HG03025 (cell line): ENCODE measurements at regions not wholly inside any gene's neighbourhood (a gene's known extent, or its start where the extent isn't known, plus 50 kb on each side); places are given as distances from the start of the nearest gene placed in this dataset.
"Not testable (repeated sequence)": the region's sequence is repeated elsewhere in the genome, so short reads cannot be mapped to it uniquely, and the experiment has no call there.

Source experiments
- ATAC-seq: cut with Tn5 transposase; IDR thresholded peaks from one replicate; pipeline ENCODE4 v1.9.1; 2021; ENCODE audit warnings: mild to moderate bottlenecking, moderate library complexity; ENCODE audit not compliant: unreplicated experiment, low FRiP score

- no peak for ATAC-seq
These were observed 1766.1 kb upstream of the C9orf72 start for GRCh38 chr9:29339387-29339786.

GRCh38 chr9:29348999-29349398, 1775.7 kb upstream of the C9orf72 start:
- ATAC-seq, result no peak

GRCh38 chr9:29389421-29389820, 1816.1 kb upstream of the C9orf72 start:
- ATAC-seq, result no peak

- no peak for ATAC-seq
These were observed 1817.6 kb upstream of the C9orf72 start for GRCh38 chr9:29390859-29391258.

- ATAC-seq, result no peak
These were observed 1819.8 kb upstream of the C9orf72 start for GRCh38 chr9:29393064-29393463.

GRCh38 chr9:29394855-29395254, 1821.6 kb upstream of the C9orf72 start:
- ATAC-seq, result no peak

- no peak for ATAC-seq
These were observed 1823.9 kb upstream of the C9orf72 start for GRCh38 chr9:29397148-29397547.

GRCh38 chr9:29416204-29416603, 1842.9 kb upstream of the C9orf72 start:
- ATAC-seq, result no peak

- ATAC-seq, result no peak
These were observed 1849.2 kb upstream of the C9orf72 start for GRCh38 chr9:29422438-29422837.

- ATAC-seq, result no peak
These were observed 1858.9 kb upstream of the C9orf72 start for GRCh38 chr9:29432191-29432590.

GRCh38 chr9:29432656-29433055, 1859.4 kb upstream of the C9orf72 start:
- not testable (repeated sequence) for ATAC-seq

GRCh38 chr9:29435368-29435767, 1862.1 kb upstream of the C9orf72 start:
- no peak for ATAC-seq

GRCh38 chr9:29437526-29437925, 1864.2 kb upstream of the C9orf72 start:
- ATAC-seq, result no peak

GRCh38 chr9:29439961-29440360, 1866.7 kb upstream of the C9orf72 start:
- ATAC-seq, result no peak

GRCh38 chr9:29440449-29440848, 1867.2 kb upstream of the C9orf72 start:
- no peak for ATAC-seq

- ATAC-seq, result no peak
These were observed 1872.5 kb upstream of the C9orf72 start for GRCh38 chr9:29445751-29446150.

- ATAC-seq, result no peak
These were observed 1876.0 kb upstream of the C9orf72 start for GRCh38 chr9:29449306-29449705.

GRCh38 chr9:29450343-29450875, 1877.1 kb upstream of the C9orf72 start:
- ATAC-seq, result not testable (repeated sequence)

GRCh38 chr9:29456940-29457339, 1883.7 kb upstream of the C9orf72 start:
- no peak for ATAC-seq

GRCh38 chr9:29475471-29475870, 1902.2 kb upstream of the C9orf72 start:
- no peak for ATAC-seq

GRCh38 chr9:29511680-29512079, 1938.4 kb upstream of the C9orf72 start:
- ATAC-seq, result no peak

- ATAC-seq, result no peak
These were observed 1941.1 kb upstream of the C9orf72 start for GRCh38 chr9:29514336-29514735.

- no peak for ATAC-seq
These were observed 1941.6 kb upstream of the C9orf72 start for GRCh38 chr9:29514862-29515261.
